Fibroblast of the aortic adventitia (primary cell): ENCODE measurements at regions not wholly inside any gene's neighbourhood (a gene's known extent, or its start where the extent isn't known, plus 50 kb on each side); places are given as distances from the start of the nearest gene placed in this dataset.

Source experiments
- DNase-seq: peaks from one replicate; pipeline ENCODE4 v3.0.0-alpha.2; 2010; ENCODE audit warnings: low read depth
- H3K4me3 ChIP-seq: 2 replicates; pipeline ENCODE4 v1.5.1; 2011; ENCODE audit warnings: low read depth, mild to moderate bottlenecking, control low read depth, low read length, moderate library complexity
- CTCF ChIP-seq: IDR thresholded peaks from 2 replicates; pipeline ENCODE4 v1.5.1; 2011; ENCODE audit warnings: mild to moderate bottlenecking, low read length, control low read depth, inconsistent platforms; ENCODE audit not compliant: insufficient read depth

DNA sequence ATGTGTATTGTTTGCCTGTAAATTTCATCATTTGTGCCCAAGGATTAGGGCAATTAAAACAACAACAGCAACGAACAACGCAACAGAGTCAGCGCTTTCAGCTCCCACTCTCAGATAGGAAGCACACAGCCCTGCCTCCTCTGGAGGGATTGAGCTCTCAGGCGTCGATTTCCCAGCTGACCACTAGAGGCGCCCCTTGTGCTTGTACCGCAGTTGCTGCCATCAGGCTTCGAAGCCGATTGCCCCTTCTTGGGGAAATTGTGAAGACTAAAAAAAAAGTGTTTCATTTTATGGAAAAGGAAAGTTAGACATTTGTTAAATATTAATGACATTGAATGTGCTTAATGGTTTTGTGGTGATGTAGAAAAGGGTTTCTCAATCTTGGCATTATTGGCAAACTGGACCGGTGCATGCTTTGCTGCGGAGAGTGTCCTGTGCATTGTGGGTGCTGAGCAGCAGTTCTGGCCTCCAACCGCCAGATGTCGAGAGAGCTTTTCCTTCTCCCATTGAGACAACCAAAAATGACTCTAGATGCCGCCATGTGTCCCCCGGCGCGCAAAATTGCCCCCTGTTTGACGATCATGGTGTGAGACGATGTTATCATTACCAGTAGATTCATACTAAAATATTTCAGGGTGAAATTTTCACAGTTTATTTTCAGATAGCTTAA is 650.4 kb upstream of the RBFOX1 start:
- peak; percentile 15 for TF ChIP-seq CTCF
- no peak overlapping the region for H3K4me3 ChIP-seq
- DNase-seq = no peak

GRCh38 chr16:6678586-6678985 is 654.1 kb upstream of the RBFOX1 start:
- no peak for TF ChIP-seq CTCF
- DNase-seq = no peak
- H3K4me3 ChIP-seq = no peak overlapping the region

DNA sequence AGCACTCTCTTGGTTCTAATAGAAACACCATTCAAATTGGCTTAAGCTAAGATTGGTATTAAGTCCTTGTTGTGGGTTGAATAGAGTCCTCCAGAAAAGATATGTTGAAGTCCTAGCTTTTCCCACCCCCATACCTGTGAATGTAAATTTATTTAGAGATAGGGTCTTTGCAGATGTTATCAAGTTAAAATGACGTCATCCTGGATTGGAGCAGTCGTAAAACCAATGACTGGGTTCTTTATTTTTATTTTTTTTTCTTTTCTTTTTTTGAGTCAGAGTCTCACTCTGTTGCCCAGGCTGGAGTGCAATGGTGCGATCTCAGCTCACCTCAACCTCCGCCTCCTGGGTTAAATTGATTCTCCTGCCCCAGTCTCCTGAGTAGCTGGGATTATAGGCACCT is 658.6 kb upstream of the RBFOX1 start:
- H3K4me3 ChIP-seq = no peak overlapping the region
- DNase-seq = no peak
- TF ChIP-seq CTCF = no peak

- no peak for TF ChIP-seq CTCF
- H3K4me3 ChIP-seq = no peak overlapping the region
- no peak for DNase-seq
Measured at GRCh38 chr16:6672507-6672906, 660.1 kb upstream of the RBFOX1 start.

- no peak overlapping the region for H3K4me3 ChIP-seq
- no peak for DNase-seq
- no peak for TF ChIP-seq CTCF
Measured at GRCh38 chr16:6667393-6667792, 665.3 kb upstream of the RBFOX1 start.

DNA sequence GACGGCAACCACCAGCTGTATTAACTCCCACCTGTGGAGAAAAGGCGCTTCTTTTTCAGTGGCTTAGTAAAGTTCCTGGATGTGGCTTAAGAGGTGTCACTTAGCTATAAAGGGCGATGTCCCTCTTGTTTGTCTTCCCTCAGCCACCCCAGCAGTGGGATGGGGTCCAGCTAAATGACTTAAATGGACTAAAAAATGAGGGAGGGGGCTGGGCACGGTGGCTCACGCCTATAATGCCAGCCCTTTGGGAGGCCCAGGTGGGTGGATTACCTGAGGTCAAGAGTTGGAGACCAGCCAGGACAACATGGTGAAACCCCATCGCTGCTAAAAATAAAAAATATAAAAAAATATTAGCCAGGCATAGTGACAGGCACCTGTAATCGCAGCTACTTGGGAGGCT is 667.5 kb upstream of the RBFOX1 start:
- no peak for DNase-seq
- no peak for TF ChIP-seq CTCF
- H3K4me3 ChIP-seq = no peak overlapping the region

- H3K4me3 ChIP-seq = no peak overlapping the region
- DNase-seq = no peak
- no peak for TF ChIP-seq CTCF
Measured at GRCh38 chr16:6663668-6664067, 669.0 kb upstream of the RBFOX1 start.
